ENCODE measurements at regions not wholly inside any gene's neighbourhood (a gene's known extent, or its start where the extent isn't known, plus 50 kb on each side); places are given as distances from the start of the nearest gene placed in this dataset.
A peak's percentile ranks its signal among the peaks of the same experiment; 100 is the strongest.

- H3K27me3 Mint-ChIP-seq = peaks cover 3% of the 10 kb centered on the region
- CTCF ChIA-PET = no interaction called here
- ATAC-seq (no peak), DNase-seq (no peak)
- no peaks in the 10 kb centered on the region for H3K4me1 Mint-ChIP-seq
- no peaks in the 10 kb centered on the region for H3K9me3 Mint-ChIP-seq (ENCODE audit: low read depth)
- no peak overlapping the region for H3K4me3 Mint-ChIP-seq
- no peak overlapping the region for H3K27ac Mint-ChIP-seq
- H3K36me3 Mint-ChIP-seq = no peaks in the 10 kb centered on the region
These were observed 56.0 kb upstream of the FAM174A start for GRCh38 chr5:100479079-100479688.

DNA sequence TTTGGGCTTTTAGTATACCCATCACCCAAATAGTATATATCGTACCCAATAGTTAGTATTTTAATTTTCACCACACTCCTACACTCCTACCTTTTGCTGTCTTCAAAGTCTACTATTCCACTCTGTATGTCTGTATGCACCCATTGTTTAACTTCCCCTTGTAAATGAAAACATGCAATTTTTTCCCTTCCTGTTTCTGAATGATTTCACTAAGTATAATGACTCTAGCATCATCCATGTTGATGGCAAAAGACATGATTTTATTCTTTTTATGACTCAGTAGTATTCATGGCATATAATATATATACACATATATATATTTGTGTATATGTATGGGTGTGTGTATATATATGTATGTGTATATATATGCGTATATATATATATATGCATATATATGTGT lies 63.1 kb upstream of the FAM174A start:
- ATAC-seq (no peak), DNase-seq (no peak)
- Mint-ChIP-seq H3K4me1 (peaks cover 1% of the 10 kb centered on the region), H3K9me3 (ENCODE audit: low read depth) (no peaks in the 10 kb centered on the region), H3K36me3 (no peaks in the 10 kb centered on the region), H3K4me3 (no peak overlapping the region), H3K27me3 (peaks cover 8% of the 10 kb centered on the region), H3K27ac (no peak overlapping the region)
- CTCF ChIA-PET = no interaction called here

GRCh38 chr5:100469767-100470166 lies 65.4 kb upstream of the FAM174A start:
- no peaks in the 10 kb centered on the region for H3K9me3 Mint-ChIP-seq (ENCODE audit: low read depth)
- CTCF ChIA-PET = interaction anchor here (0.7 kb wide), 1 partner anchor 65 kb away, joined by 3 read pairs; the partner anchor contains the start of gene FAM174A
- peaks cover 8% of the 10 kb centered on the region for H3K27me3 Mint-ChIP-seq
- no peaks in the 10 kb centered on the region for H3K36me3 Mint-ChIP-seq
- H3K4me1 Mint-ChIP-seq = peaks cover 1% of the 10 kb centered on the region
- H3K27ac Mint-ChIP-seq = no peak overlapping the region
- DNase-seq (no peak), ATAC-seq (no peak)
- H3K4me3 Mint-ChIP-seq = no peak overlapping the region

- Mint-ChIP-seq H3K27me3 (peaks cover 13% of the 10 kb centered on the region), H3K27ac (no peak overlapping the region), H3K4me1 (no peaks in the 10 kb centered on the region), H3K36me3 (no peaks in the 10 kb centered on the region), H3K9me3 (ENCODE audit: low read depth) (no peaks in the 10 kb centered on the region), H3K4me3 (no peak overlapping the region)
- CTCF ChIA-PET = no interaction called here
- DNase-seq (no peak), ATAC-seq (no peak)
These were observed 70.8 kb upstream of the FAM174A start for GRCh38 chr5:100464418-100464817.

- no peak for ATAC-seq
- Mint-ChIP-seq H3K4me1 (no peaks in the 10 kb centered on the region), H3K4me3 (no peak overlapping the region), H3K36me3 (no peaks in the 10 kb centered on the region), H3K9me3 (ENCODE audit: low read depth) (no peaks in the 10 kb centered on the region), H3K27me3 (peaks cover 12% of the 10 kb centered on the region), H3K27ac (no peak overlapping the region)
- CTCF ChIA-PET = no interaction called here
- DNase-seq = no peak
These were observed 78.6 kb upstream of the FAM174A start for GRCh38 chr5:100456615-100457014.

DNA sequence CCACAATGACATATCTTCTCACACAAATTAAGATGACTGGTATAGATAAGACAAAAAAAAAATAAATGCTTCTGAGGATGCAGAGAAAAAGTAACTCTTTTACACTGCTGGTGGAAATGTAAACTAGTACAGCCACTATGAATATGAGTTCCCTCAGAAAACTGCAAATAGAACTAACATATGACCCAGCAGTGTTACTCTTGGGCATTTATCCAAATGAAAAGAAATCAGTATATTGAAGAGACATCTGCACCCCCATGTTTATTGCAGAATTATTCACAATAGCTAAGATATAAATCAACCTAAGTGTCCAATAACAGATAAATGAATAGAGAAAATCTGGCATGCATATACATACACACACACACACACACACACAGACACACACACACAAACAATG lies 83.0 kb upstream of the FAM174A start:
- Mint-ChIP-seq H3K36me3 (no peaks in the 10 kb centered on the region), H3K27ac (no peak overlapping the region), H3K9me3 (ENCODE audit: low read depth) (no peaks in the 10 kb centered on the region), H3K27me3 (peaks cover 11% of the 10 kb centered on the region), H3K4me3 (no peak overlapping the region), H3K4me1 (no peaks in the 10 kb centered on the region)
- DNase-seq = no peak
- ATAC-seq = no peak
- CTCF ChIA-PET = no interaction called here

DNA sequence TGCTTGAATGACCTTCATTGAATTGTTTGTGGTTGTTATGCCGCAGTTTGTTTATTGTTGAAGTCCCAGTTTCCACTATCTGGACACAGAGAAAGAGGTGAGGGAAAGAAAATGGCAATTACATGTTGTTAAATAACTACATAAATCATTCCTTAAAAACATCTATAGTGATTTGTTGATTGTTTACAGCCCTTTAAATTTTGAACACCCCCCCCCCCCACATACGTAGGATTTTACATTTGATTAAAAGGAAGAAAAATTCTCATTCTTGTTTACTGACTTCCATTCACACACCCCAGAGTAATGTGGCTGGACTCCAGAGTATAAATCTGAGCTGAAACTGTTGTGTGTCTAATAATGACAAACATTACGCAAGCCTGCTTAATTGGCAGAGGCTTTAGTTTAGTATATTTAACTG lies 87.1 kb upstream of the FAM174A start:
- no peak for ATAC-seq

DNA sequence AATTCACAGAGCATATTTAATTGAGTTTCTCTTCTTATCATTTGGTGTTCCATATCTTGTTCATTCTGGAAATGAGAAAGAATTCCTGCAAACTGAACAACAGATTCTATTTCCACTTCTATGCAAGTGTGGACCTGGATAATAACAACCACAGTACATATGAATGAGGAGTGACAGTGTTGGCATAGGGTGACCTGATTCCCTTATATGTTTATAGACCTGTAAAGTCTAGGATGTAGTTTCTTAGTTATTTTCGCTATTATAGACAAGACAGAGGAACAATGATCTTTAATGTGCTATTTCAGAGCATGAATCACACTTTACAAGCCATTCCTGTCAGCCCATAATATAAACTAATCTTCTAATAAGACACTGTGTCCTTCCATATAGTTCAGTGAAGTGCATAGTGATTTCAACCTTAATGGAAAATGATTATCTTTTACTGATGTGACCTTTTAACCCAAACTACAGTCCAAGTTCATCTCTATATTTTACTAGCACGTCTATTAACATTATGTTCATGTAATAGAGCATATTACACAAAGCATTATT lies 88.2 kb upstream of the FAM174A start:
- CTCF ChIA-PET = no interaction called here
- peaks cover 4% of the 10 kb centered on the region for H3K4me1 Mint-ChIP-seq
- H3K36me3 Mint-ChIP-seq = no peaks in the 10 kb centered on the region

More for the DNA sequence above, 87.1 kb upstream of the FAM174A start:
- Mint-ChIP-seq H3K36me3 (no peaks in the 10 kb centered on the region), H3K4me1 (peaks cover 4% of the 10 kb centered on the region), H3K9me3 (ENCODE audit: low read depth) (no peaks in the 10 kb centered on the region), H3K4me3 (no peak overlapping the region), H3K27ac (no peak overlapping the region), H3K27me3 (peaks cover 8% of the 10 kb centered on the region)
- CTCF ChIA-PET = no interaction called here
- no peak for DNase-seq

GRCh38 chr5:100444961-100445360 lies 90.2 kb upstream of the FAM174A start:
- H3K4me1 Mint-ChIP-seq = peaks cover 4% of the 10 kb centered on the region
- peaks cover under 1% of the 10 kb centered on the region for H3K27me3 Mint-ChIP-seq
- ATAC-seq (no peak), DNase-seq (no peak)
- CTCF ChIA-PET = no interaction called here
- no peak overlapping the region for H3K4me3 Mint-ChIP-seq
- H3K36me3 Mint-ChIP-seq = no peaks in the 10 kb centered on the region
- no peak overlapping the region for H3K27ac Mint-ChIP-seq
- H3K9me3 Mint-ChIP-seq (ENCODE audit: low read depth) = no peaks in the 10 kb centered on the region

More for the DNA sequence above, 88.2 kb upstream of the FAM174A start:
- Mint-ChIP-seq H3K27me3 (peaks cover 5% of the 10 kb centered on the region), H3K9me3 (ENCODE audit: low read depth) (no peaks in the 10 kb centered on the region), H3K27ac (no peak overlapping the region), H3K4me3 (no peak overlapping the region)
- no peak for DNase-seq
- no peak for ATAC-seq

- ATAC-seq (no peak), DNase-seq (no peak)
- Mint-ChIP-seq H3K36me3 (no peaks in the 10 kb centered on the region), H3K27me3 (peaks cover 3% of the 10 kb centered on the region), H3K4me3 (no peak overlapping the region), H3K9me3 (ENCODE audit: low read depth) (no peaks in the 10 kb centered on the region), H3K27ac (no peak overlapping the region), H3K4me1 (no peaks in the 10 kb centered on the region)
- CTCF ChIA-PET = no interaction called here
These were observed 100.4 kb upstream of the FAM174A start for GRCh38 chr5:100434815-100435214.

- CTCF ChIA-PET = no interaction called here
- Mint-ChIP-seq H3K4me3 (no peak overlapping the region), H3K27me3 (peaks cover 3% of the 10 kb centered on the region), H3K9me3 (ENCODE audit: low read depth) (no peaks in the 10 kb centered on the region), H3K4me1 (no peaks in the 10 kb centered on the region), H3K36me3 (no peaks in the 10 kb centered on the region), H3K27ac (no peak overlapping the region)
- ATAC-seq = no peak
- DNase-seq = no peak
These were observed 102.4 kb upstream of the FAM174A start for GRCh38 chr5:100432741-100433140.

DNA sequence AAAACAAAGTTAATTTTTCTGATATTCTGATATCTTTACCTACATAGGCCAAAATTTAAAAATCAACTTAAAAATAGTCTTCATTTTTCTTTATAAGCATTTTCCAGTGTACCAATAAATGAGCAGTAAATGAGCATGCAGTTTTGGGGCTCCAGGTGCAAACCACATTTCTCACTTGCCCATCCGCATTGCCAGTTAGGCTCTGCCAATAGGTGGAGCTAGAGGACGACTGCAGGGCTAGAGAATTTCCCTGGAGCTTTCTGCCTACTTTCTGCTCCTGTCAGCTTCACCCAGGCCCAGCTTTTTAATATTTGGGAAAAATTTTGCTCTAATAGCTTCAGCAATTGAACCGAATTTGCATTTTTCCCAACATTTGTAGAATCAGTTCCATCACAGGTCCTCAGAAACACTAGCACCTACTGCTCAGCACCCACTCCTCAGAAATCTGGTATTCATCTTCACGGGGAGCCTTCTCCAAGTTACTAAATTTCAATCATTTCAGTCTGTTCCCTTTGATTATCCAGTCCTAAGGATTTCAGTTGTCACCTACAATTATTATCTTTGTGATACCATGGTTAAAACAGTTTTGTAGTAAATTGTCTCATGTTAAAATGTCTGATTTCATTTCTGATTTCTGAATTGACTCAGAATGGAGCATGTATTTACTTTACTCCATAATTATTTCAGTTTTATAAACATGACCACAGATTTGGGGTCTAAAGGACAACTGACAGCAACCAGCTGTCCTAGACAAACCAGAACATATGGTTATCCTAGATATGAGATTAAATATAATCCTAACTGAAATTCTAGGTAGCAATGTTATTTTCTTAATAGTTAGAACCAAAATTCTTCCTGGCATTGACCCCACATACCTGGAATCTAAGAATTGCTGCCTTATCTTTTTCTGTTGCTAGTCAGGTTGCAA lies 104.6 kb upstream of the FAM174A start:
- Mint-ChIP-seq H3K27ac (no peak overlapping the region), H3K36me3 (no peaks in the 10 kb centered on the region), H3K9me3 (ENCODE audit: low read depth) (no peaks in the 10 kb centered on the region), H3K27me3 (no peaks in the 10 kb centered on the region), H3K4me3 (no peak overlapping the region), H3K4me1 (no peaks in the 10 kb centered on the region)
- CTCF ChIA-PET = interaction anchor here (0.6 to 1.4 kb wide), 2 partner anchors 959 to 960 kb away, joined by 3 to 4 read pairs; no protein-coding TSS in a partner anchor
- DNase-seq = peak; percentile 56
- no peak for ATAC-seq

GRCh38 chr5:100424787-100425186 lies 110.4 kb upstream of the FAM174A start:
- Mint-ChIP-seq H3K27me3 (no peaks in the 10 kb centered on the region), H3K4me1 (no peaks in the 10 kb centered on the region), H3K9me3 (ENCODE audit: low read depth) (peaks cover 2% of the 10 kb centered on the region), H3K36me3 (no peaks in the 10 kb centered on the region), H3K27ac (no peak overlapping the region), H3K4me3 (no peak overlapping the region)
- CTCF ChIA-PET = no interaction called here
- ATAC-seq = no peak
- no peak for DNase-seq

- H3K27me3 Mint-ChIP-seq = no peaks in the 10 kb centered on the region
- no peak overlapping the region for H3K27ac Mint-ChIP-seq
- no peaks in the 10 kb centered on the region for H3K36me3 Mint-ChIP-seq
- CTCF ChIA-PET = no interaction called here
- peaks cover 2% of the 10 kb centered on the region for H3K9me3 Mint-ChIP-seq (ENCODE audit: low read depth)
- H3K4me3 Mint-ChIP-seq = no peak overlapping the region
- DNase-seq (no peak), ATAC-seq (no peak)
- H3K4me1 Mint-ChIP-seq = no peaks in the 10 kb centered on the region
These were observed 111.2 kb upstream of the FAM174A start for GRCh38 chr5:100424017-100424416.
